ENCODE measurements at regions not wholly inside any gene's neighbourhood (a gene's known extent, or its start where the extent isn't known, plus 50 kb on each side); places are given as distances from the start of the nearest gene placed in this dataset.
A peak's percentile ranks its signal among the peaks of the same experiment; 100 is the strongest.

GRCh38 chr12:25784669-25785068, 173.8 kb upstream of the RASSF8 start:
- no peak for TF ChIP-seq CTCF (IDR thresholded peaks at IDR 0.05)

GRCh38 chr12:25785134-25785533, 173.3 kb upstream of the RASSF8 start:
- WGBS, 2 donors, result 73 to 76% methylated on average over 4 of the region's 4 CpGs
- Histone ChIP-seq H3K9me3 (no peaks in the 10 kb centered on the region), H3K4me1 (peaks cover 0 to 26% (median 3%) of the 10 kb centered on the region in 9 donors), H3K27ac (no peak overlapping the region), H3K27me3 (no peaks in the 10 kb centered on the region), H3K36me3 (no peaks in the 10 kb centered on the region), H3K4me3 (no peak overlapping the region)
- no peak for TF ChIP-seq CTCF (IDR thresholded peaks at IDR 0.05)
- intact Hi-C loops (cut with DNase I), result no loop called here
- DNase-seq (no peak), ATAC-seq (no peak)

More at GRCh38 chr12:25784669-25785068, 173.8 kb upstream of the RASSF8 start:
- no peak for DNase-seq
- intact Hi-C loops (cut with DNase I), result no loop called here
- no peak for ATAC-seq
- no peak overlapping the region for H3K4me3 ChIP-seq
- H3K4me1 ChIP-seq, result peaks cover 0 to 21% (median 3%) of the 10 kb centered on the region in 9 donors
- no peaks in the 10 kb centered on the region for H3K9me3 ChIP-seq
- H3K27ac ChIP-seq, result no peak overlapping the region
- 75 to 87% methylated on average over 7 of the region's 7 CpGs for WGBS, 2 donors
- H3K27me3 ChIP-seq, result no peaks in the 10 kb centered on the region
- H3K36me3 ChIP-seq, result no peaks in the 10 kb centered on the region

- intact Hi-C loops (cut with DNase I), result no loop called here
- ATAC-seq, result no peak
- peaks cover 0 to 30% (median 3%) of the 10 kb centered on the region in 9 donors for H3K4me1 ChIP-seq
- no peaks in the 10 kb centered on the region for H3K27me3 ChIP-seq
- peak overlapping the region in 2 of 10 donors; percentile 49 to 53 for H3K27ac ChIP-seq
- WGBS, 2 donors, result 61 to 64% methylated on average over 2 of the region's 2 CpGs
- no peak overlapping the region for H3K4me3 ChIP-seq
- H3K36me3 ChIP-seq, result no peaks in the 10 kb centered on the region
- H3K9me3 ChIP-seq, result no peaks in the 10 kb centered on the region
- no peak for TF ChIP-seq CTCF (IDR thresholded peaks at IDR 0.05)
- DNase-seq, result no peak
Measured at GRCh38 chr12:25787701-25788100, 170.8 kb upstream of the RASSF8 start.

- peak overlapping the region in 7 of 10 donors; percentile 2 to 60 (median 31) for H3K27ac ChIP-seq
- H3K4me3 ChIP-seq, result no peak overlapping the region
- TF ChIP-seq CTCF (IDR thresholded peaks at IDR 0.05), result no peak
- DNase-seq (no peak), ATAC-seq (peak in 6 of 8 donors; percentile 14 to 59 (median 42))
- peaks cover 0 to 30% (median 3%) of the 10 kb centered on the region in 9 donors for H3K4me1 ChIP-seq
- no peaks in the 10 kb centered on the region for H3K27me3 ChIP-seq
- WGBS, 2 donors, result 59 to 61% methylated on average over 1 of the region's 1 CpG
- no peaks in the 10 kb centered on the region for H3K9me3 ChIP-seq
- intact Hi-C loops (cut with DNase I), result no loop called here
- H3K36me3 ChIP-seq, result no peaks in the 10 kb centered on the region
Measured at GRCh38 chr12:25788707-25789442, 169.6 kb upstream of the RASSF8 start.
